Astrocyte of the spinal cord (primary cell): ENCODE measurements at regions not wholly inside any gene's neighbourhood (a gene's known extent, or its start where the extent isn't known, plus 50 kb on each side); places are given as distances from the start of the nearest gene placed in this dataset.
"Not testable (repeated sequence)": the region's sequence is repeated elsewhere in the genome, so short reads cannot be mapped to it uniquely, and the experiment has no call there.

ENCODE experiments used
- DNase-seq: peaks from one replicate; pipeline ENCODE4 v3.0.0; 2011; ENCODE audit warnings: low read depth, low spot score
- H3K4me3 ChIP-seq: 2 replicates; pipeline ENCODE4 v1.5.1; 2011; ENCODE audit warnings: low read depth, mild to moderate bottlenecking, low read length, moderate library complexity
- in situ Hi-C: cut with HindIII; loops from 2 replicates; pipeline ENCODE4 v1.10.0; 2017; ENCODE audit warnings: low sequenced_read_pairs
- TF ChIP-seq, protein P1 (sequence below): IDR thresholded peaks from 2 replicates; pipeline ENCODE4 v1.5.1; 2012; ENCODE audit warnings: low read depth, mild to moderate bottlenecking, low read length, inconsistent platforms

DNA sequence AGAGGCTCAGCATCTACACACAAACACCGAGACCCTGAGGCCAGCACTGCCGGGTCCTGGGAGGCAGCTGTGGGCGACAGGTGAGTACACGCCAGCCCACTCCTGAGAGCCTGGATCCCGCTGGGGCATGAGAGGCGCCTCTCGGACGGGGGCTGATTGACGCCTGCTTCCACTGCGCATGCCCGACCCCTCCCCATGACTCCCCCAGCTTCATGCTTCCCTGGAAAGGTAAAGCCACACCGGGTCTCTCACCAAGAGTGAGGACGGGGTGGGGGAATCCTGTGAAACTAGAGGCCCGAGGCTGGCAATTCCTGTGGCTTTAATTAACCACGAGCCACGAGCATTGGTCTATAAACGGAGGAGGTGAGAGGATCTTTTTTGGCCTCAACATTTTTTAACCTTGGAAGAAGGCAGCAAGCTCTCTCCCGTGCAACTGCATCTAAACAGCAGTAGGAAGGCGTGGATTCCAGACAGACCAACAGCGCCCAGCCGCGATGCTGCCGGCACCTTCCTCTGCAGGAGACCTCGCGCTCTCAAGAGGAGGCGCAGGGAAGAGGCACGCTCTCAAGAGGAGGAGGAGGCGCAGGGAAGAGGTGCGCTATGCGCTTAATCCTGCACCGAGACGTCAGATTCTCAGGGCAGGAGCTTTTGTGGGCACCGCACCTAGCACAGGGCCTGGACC is 71.8 kb upstream of the METRNL start:
- no peak for DNase-seq
- H3K4me3 ChIP-seq, result no peak overlapping the region
- TF ChIP-seq, protein P1, sequence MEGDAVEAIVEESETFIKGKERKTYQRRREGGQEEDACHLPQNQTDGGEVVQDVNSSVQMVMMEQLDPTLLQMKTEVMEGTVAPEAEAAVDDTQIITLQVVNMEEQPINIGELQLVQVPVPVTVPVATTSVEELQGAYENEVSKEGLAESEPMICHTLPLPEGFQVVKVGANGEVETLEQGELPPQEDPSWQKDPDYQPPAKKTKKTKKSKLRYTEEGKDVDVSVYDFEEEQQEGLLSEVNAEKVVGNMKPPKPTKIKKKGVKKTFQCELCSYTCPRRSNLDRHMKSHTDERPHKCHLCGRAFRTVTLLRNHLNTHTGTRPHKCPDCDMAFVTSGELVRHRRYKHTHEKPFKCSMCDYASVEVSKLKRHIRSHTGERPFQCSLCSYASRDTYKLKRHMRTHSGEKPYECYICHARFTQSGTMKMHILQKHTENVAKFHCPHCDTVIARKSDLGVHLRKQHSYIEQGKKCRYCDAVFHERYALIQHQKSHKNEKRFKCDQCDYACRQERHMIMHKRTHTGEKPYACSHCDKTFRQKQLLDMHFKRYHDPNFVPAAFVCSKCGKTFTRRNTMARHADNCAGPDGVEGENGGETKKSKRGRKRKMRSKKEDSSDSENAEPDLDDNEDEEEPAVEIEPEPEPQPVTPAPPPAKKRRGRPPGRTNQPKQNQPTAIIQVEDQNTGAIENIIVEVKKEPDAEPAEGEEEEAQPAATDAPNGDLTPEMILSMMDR, result no peak
- in situ Hi-C loops, result no loop called here

DNA sequence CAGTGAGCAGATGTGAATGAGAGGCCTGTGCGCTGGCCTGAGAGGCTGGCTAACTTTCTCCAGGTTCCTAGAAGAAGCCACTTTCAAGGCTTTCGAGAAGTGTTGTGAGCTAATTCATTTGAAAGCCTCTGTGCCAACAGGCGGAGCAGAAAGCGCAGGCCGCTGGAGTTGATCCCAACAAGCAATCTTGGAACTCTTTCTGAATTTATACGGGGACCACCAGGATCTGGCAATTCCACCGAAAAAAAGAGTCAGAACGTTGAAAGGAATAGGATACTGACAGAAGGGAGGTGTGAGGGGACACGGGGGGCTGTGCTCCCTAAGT is 71.3 kb upstream of the METRNL start:
- no peak overlapping the region for H3K4me3 ChIP-seq
- in situ Hi-C loops, result no loop called here
- TF ChIP-seq, protein P1, result no peak
- DNase-seq, result no peak

DNA sequence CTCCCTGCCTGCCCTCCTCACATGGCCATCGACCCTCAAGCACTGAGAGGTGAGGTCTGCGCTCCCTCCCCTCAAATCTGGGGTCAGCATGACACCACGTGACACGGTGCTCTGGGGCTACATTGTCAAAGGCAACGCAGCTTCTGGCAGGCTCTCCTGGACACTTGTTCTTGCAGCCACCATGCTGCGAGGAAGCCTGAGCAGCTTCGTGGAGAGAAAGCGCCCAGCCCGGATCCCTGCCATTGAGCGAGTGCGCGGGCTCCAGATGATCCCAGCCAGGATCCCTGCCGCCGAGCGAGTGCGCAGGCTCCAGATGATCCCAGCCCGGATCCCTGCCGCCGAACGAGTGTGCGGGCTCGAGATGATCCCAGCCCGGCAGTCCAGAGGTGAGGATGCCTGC is 70.9 kb upstream of the METRNL start:
- no peak overlapping the region for H3K4me3 ChIP-seq
- TF ChIP-seq, protein P1, result no peak
- DNase-seq, result no peak
- in situ Hi-C loops, result no loop called here

DNA sequence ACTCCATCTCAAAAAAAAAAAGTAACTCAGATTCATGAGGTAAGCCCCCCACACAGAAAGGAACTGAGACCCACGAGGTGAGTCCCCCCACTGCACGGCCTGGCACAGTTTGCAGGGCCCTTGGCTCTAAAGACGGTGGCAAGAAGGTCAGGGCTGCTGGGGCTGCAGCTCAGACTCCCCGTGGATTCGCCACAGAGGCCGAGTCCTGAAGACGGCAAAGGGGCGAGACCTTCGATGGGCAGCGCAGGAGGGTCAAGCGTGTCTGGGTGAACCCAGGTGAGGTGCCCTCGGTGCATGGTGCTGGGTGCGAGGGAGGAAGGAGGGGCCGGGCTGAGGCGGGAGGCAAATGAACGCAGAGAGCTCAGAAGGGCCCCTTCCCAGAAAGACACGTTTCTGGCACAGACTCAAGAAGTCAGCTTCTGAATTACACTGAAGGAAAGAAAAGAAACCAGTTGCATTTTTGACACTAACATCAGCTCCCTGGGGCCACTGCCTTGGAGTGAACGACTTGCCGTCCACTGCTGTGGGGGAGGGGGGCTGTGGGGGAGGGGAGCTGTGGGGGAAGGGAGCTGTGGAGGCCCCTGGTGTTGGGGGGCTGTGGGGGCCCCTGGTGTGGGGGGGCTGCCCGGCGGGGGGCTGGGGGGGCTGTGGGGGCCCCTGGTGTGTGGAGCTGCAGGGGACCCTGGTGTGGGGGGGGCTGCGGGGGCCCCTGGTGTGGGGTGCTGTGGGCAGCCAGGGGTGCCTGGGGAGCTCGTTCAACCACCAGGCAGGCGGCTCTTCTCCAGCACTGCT is 69.8 kb upstream of the METRNL start:
- TF ChIP-seq, protein P1, result no peak
- no peak for DNase-seq
- no peak overlapping the region for H3K4me3 ChIP-seq
- in situ Hi-C loops, result no loop called here

DNA sequence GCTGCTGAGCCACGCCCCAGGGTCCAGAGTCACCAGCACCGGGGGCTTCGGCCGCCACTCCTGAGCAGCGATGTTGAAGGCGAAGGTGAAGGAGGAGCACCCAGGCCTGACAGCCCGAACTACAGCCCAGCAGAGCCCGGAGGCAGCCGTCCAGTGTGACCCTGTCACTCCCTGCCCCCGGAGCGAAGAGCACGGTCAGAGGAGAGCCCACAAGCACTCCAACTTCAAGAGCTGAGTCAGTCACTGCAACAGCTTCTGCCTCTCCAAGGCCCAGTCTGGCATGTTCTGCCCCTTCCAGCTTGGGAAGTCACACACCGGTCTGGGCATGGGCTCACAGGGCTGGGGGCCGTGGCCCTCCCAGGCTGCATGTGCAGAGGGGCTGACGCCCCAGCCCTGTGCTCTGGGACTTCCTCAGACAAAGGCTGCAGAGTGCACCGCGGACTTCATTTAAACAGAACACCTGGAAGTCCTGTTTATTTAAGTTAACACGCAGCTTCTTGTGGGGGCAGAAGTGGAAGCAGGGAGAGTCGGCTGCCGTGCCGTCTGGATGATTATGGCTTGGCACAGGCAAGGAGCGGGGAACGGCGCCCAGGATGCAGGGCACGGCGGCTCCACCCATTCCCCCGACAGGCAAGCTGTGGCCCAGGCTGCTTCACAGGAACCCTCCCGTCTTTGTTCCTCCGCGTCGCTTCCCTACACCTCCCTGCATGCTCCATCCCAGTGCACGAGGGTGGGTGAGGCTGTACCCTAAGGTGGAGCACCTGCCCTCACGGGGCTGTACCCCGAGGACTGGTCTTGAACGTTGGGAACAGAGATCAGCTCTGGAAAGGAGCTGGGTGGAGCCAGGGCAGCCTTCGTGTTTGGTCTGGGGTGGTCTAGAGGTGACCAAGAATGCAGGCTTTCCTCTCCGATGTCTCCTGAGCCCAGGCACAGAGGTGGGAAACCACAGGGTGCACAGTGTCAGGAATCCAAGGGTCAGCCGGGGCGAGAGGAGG is 68.9 kb upstream of the METRNL start:
- TF ChIP-seq, protein P1, result no peak
- no peak overlapping the region for H3K4me3 ChIP-seq
- in situ Hi-C loops, result no loop called here
- peak; percentile 10 for DNase-seq

DNA sequence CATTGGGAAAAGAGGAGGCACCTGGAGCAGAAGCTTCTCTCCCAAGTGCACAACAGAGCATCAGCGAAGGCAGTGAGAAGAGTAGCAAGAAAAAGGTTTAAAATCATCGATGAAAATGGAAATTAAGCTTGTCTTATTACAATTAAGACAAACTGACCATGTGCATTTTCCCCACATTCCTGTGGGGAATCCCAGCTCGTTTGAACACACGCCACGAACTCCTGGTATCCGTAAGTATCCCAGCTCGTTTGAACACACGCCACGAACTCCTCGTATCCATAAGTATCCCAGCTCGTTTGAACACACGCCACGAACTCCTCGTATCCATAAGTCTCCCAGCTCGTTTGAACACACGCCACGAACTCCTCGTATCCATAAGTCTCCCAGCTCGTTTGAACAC is 67.7 kb upstream of the METRNL start:
- H3K4me3 ChIP-seq, DNase-seq, in situ Hi-C loops: not testable (repeated sequence)
